Heart left ventricle (tissue), 13 donors: ENCODE measurements at regions not wholly inside any gene's neighbourhood (a gene's known extent, or its start where the extent isn't known, plus 50 kb on each side); places are given as distances from the start of the nearest gene placed in this dataset.

Source experiments
- CTCF ChIP-seq, 12 donors: fragments of 200-600 bp; sonication (generic) in 4 of 12; IDR thresholded peaks; one replicate each; pipeline versions ENCODE4 v1.5.0 to v1.8.0; 2018 to 2022; ENCODE audit warnings: antibody characterized with exemption in 12 of 12, mild to moderate bottlenecking in 5 of 12
- POLR2A ChIP-seq, 2 donors: fragments of 450-650 bp; IDR thresholded peaks; one replicate each; pipeline ENCODE4 v1.6.1; 2017; ENCODE audit warnings: antibody characterized with exemption in 2 of 2, mild to moderate bottlenecking in 2 of 2, moderate library complexity in 2 of 2
- donor health status: ischemic (EF 13 %, LVEDD 7.1; RV severe dilation, severe dysfunction).
- donor health status: DM: no; HTN: yes; CAD: no.
- donor health status: DM: no; HTN: no; CAD: no.
- donor health status: ischemic (EF 25% LVEDD 6.9; RV normal size, moderate dysfunction).
- donor health status: ischemic (EF 25% LVEDD 5.7; RV mildly dilated, moderate dysfunction).
- donor health status: ischemic (EF 35%, LVEDD 5.7; RV mildly dilated, moderate dysfunction).
- donor health status: nonischemic (EF 11% LVEDD 7.7; RV severe dilation, severe dysfunction).
- donor health status: DM: yes; HTN: yes; CAD: no.
- donor health status: PGD.
- donor health status: ischemic (EF 29% LVEDD 5.4; RV normal size, mild dysfunction).
- donor health status: nonischemic (EF 23%, LVEDD 6.1; RV moderate dilation, normal function).

- TF ChIP-seq POLR2A (IDR thresholded peaks at IDR 0.05) = no peak
- no peak for TF ChIP-seq CTCF (IDR thresholded peaks at IDR 0.05)
These were observed 1097.5 kb upstream of the ZEB2 start for GRCh38 chr2:145617420-145617819.
